H9 (cell line): ENCODE measurements at regions not wholly inside any gene's neighbourhood (a gene's known extent, or its start where the extent isn't known, plus 50 kb on each side); places are given as distances from the start of the nearest gene placed in this dataset.

Experiments used
- DNase-seq: peaks from one replicate; pipeline ENCODE4 v3.0.0-alpha.2; 2017
- H2AFZ ChIP-seq: one replicate; pipeline ENCODE4 v1.6.1; 2013; ENCODE audit warnings: mild to moderate bottlenecking, low read length, control low read depth, moderate library complexity
- H2AK5ac ChIP-seq: 2 replicates; pipeline ENCODE4 v1.6.1; 2013; ENCODE audit warnings: low read length, control low read depth, mixed read lengths; ENCODE audit not compliant: insufficient read length
- H2BK120ac ChIP-seq: one replicate; pipeline ENCODE4 v1.6.1; 2013; ENCODE audit warnings: low read depth, mild to moderate bottlenecking, low read length, control low read depth, inconsistent platforms; ENCODE audit not compliant: poor library complexity, severe bottlenecking
- H2BK12ac ChIP-seq: 2 replicates; pipeline ENCODE4 v1.6.1; 2013; ENCODE audit warnings: low read length, control low read depth, mixed read lengths, low read depth; ENCODE audit not compliant: insufficient read length
- H2BK15ac ChIP-seq: 2 replicates; pipeline ENCODE4 v1.6.1; 2013; ENCODE audit warnings: low read depth, low read length, control low read depth
- H2BK20ac ChIP-seq: one replicate; pipeline ENCODE4 v1.6.1; 2013; ENCODE audit warnings: low read depth, mild to moderate bottlenecking, low read length, control low read depth, inconsistent platforms; ENCODE audit not compliant: poor library complexity, severe bottlenecking
- H2BK5ac ChIP-seq: 2 replicates; pipeline ENCODE4 v1.6.1; 2013; ENCODE audit warnings: low read length, control low read depth, mixed read lengths; ENCODE audit not compliant: insufficient read length
- H3K14ac ChIP-seq: 2 replicates; pipeline ENCODE4 v1.6.1; 2013; ENCODE audit warnings: low read length, control low read depth; ENCODE audit not compliant: insufficient read depth
- H3K18ac ChIP-seq: 2 replicates; pipeline ENCODE4 v1.6.1; 2013; ENCODE audit warnings: low read depth, mild to moderate bottlenecking, mixed read lengths, low read length, control low read depth; ENCODE audit not compliant: insufficient read length
- H3K23ac ChIP-seq: 2 replicates; pipeline ENCODE4 v1.6.1; 2013; ENCODE audit warnings: low read length, control low read depth, mixed read lengths, low read depth; ENCODE audit not compliant: insufficient read length
- H3K23me2 ChIP-seq: 2 replicates; pipeline ENCODE4 v1.6.1; 2013; ENCODE audit warnings: low read depth, mild to moderate bottlenecking, mixed read lengths, low read length, control low read depth; ENCODE audit not compliant: insufficient read length, poor library complexity, severe bottlenecking
- H3K27ac ChIP-seq: 2 replicates; pipeline ENCODE4 v1.5.1; 2013; ENCODE audit warnings: low read length, control low read depth, mixed read lengths, low read depth; ENCODE audit not compliant: insufficient read length
- H3K27me3 ChIP-seq: 2 replicates; pipeline ENCODE4 v1.6.1; 2013; ENCODE audit warnings: low read length, control low read depth, inconsistent platforms; ENCODE audit not compliant: insufficient read depth
- H3K4ac ChIP-seq: 2 replicates; pipeline ENCODE4 v1.6.1; 2013; ENCODE audit warnings: low read depth, mild to moderate bottlenecking, control low read depth, inconsistent platforms, low read length, moderate library complexity
- H3K4me1 ChIP-seq: 2 replicates; pipeline ENCODE4 v1.6.1; 2013; ENCODE audit warnings: low read length, control low read depth, inconsistent platforms; ENCODE audit not compliant: insufficient read depth
- H3K4me2 ChIP-seq: 2 replicates; pipeline ENCODE4 v1.6.1; 2013; ENCODE audit warnings: low read length, control low read depth, mixed read lengths; ENCODE audit not compliant: insufficient read length, insufficient read depth
- H3K56ac ChIP-seq: 2 replicates; pipeline ENCODE4 v1.6.1; 2013; ENCODE audit warnings: low read depth, mild to moderate bottlenecking, mixed read lengths, low read length, control low read depth; ENCODE audit not compliant: insufficient read length
- H3K79me1 ChIP-seq: 2 replicates; pipeline ENCODE4 v1.6.1; 2013; ENCODE audit warnings: low read depth, mild to moderate bottlenecking, moderate library complexity, low read length, control low read depth, inconsistent platforms; ENCODE audit not compliant: insufficient read depth, poor library complexity, severe bottlenecking
- H3K79me2 ChIP-seq: 2 replicates; pipeline ENCODE4 v1.6.1; 2013; ENCODE audit warnings: low read length, control low read depth, inconsistent platforms; ENCODE audit not compliant: insufficient read depth
- H3K9ac ChIP-seq: 2 replicates; pipeline ENCODE4 v1.6.1; 2013; ENCODE audit warnings: low read length, control low read depth, mixed read lengths; ENCODE audit not compliant: insufficient read length; ENCODE audit errors: extremely low read depth
- H3K9me3 ChIP-seq: one replicate; pipeline ENCODE4 v1.6.1; 2013; ENCODE audit warnings: low read depth, low read length, inconsistent platforms; ENCODE audit not compliant: control insufficient read depth
- H3T11ph ChIP-seq: one replicate; pipeline ENCODE4 v1.6.1; 2013; ENCODE audit warnings: mild to moderate bottlenecking, low read length, control low read depth, inconsistent platforms
- H4K20me1 ChIP-seq: one replicate; pipeline ENCODE4 v1.6.1; 2013; ENCODE audit not compliant: control insufficient read depth, insufficient read length, insufficient read depth
- H4K5ac ChIP-seq: 2 replicates; pipeline ENCODE4 v1.6.1; 2013; ENCODE audit warnings: low read depth, mild to moderate bottlenecking, mixed read lengths, low read length, control low read depth; ENCODE audit not compliant: insufficient read length
- H4K8ac ChIP-seq: replicated peaks from 2 replicates; pipeline ENCODE4 v1.6.1; 2013; ENCODE audit warnings: low read length, control low read depth, mixed read lengths, low read depth; ENCODE audit not compliant: insufficient read length
- H4K91ac ChIP-seq: 2 replicates; pipeline ENCODE4 v1.6.1; 2013; ENCODE audit warnings: low read depth, mild to moderate bottlenecking, moderate library complexity, mixed read lengths, low read length, control low read depth; ENCODE audit not compliant: insufficient read length
- H3K27ac Mint-ChIP-seq, 3 experiments: 2 replicates in 2 of 3; 3 replicates in 1 of 3; pipeline ENCODE4 v1.8.0; 2020 to 2021; ENCODE audit warnings: mixed read lengths in 3 of 3, mild to moderate bottlenecking in 1 of 3, moderate library complexity in 1 of 3
- H3K27me3 Mint-ChIP-seq: 2 replicates; pipeline ENCODE4 v1.8.0; 2021; ENCODE audit warnings: low read depth, mild to moderate bottlenecking, moderate library complexity, mixed read lengths
- H3K36me3 Mint-ChIP-seq, 3 experiments: 2 replicates in 2 of 3; 3 replicates in 1 of 3; pipeline ENCODE4 v1.8.0; 2020 to 2021; ENCODE audit warnings: low read depth in 3 of 3, mixed read lengths in 3 of 3; ENCODE audit not compliant: insufficient read depth in 1 of 3
- H3K4me1 Mint-ChIP-seq, 2 experiments: 2 replicates each; pipeline ENCODE4 v1.8.0; 2020; ENCODE audit warnings: mixed read lengths in 2 of 2
- H3K4me3 Mint-ChIP-seq, 2 experiments: 2 replicates in 1 of 2; 3 replicates in 1 of 2; pipeline ENCODE4 v1.8.0; 2020 to 2021; ENCODE audit warnings: mild to moderate bottlenecking in 2 of 2, mixed read lengths in 2 of 2, moderate library complexity in 1 of 2
- H3K9me3 Mint-ChIP-seq, 2 experiments: 2 replicates in 1 of 2; 3 replicates in 1 of 2; pipeline ENCODE4 v1.8.0; 2020; ENCODE audit warnings: mild to moderate bottlenecking in 2 of 2, mixed read lengths in 2 of 2, moderate library complexity in 1 of 2
- CTCF ChIP-seq: fragments of 200-600 bp; sonication (generic); conservative IDR thresholded peaks from 3 replicates; pipeline ENCODE4 v1.8.0; 2021; ENCODE audit warnings: antibody characterized with exemption, mild to moderate bottlenecking
- WGBS: extraction: QIAGEN DNeasy Blood & Tissue Kit; methylation state at CpG from one replicate; pipeline ENCODE4 v1.1.7; 2013; ENCODE audit warnings: missing lambda C conversion rate, low lambda C conversion rate, mixed read lengths; ENCODE audit not compliant: insufficient read length; ENCODE audit errors: extremely low coverage; 5-methylcytosine and 5-hydroxymethylcytosine counted together

GRCh38 chr10:94279835-94280709 lies 82.7 kb downstream of the NOC3L start:
- Histone ChIP-seq H3K14ac (no peak overlapping the region), H3T11ph (no peak overlapping the region), H3K18ac (no peak overlapping the region), H3K23ac (no peak overlapping the region), H2BK15ac (no peak overlapping the region), H3K9me3 (no peaks in the 10 kb centered on the region), H3K4ac (no peak overlapping the region), H3K56ac (no peak overlapping the region), H3K23me2 (no peaks in the 10 kb centered on the region), H4K20me1 (no peaks in the 10 kb centered on the region), H2BK120ac (no peak overlapping the region), H3K79me1 (no peaks in the 10 kb centered on the region), H4K8ac (no peak overlapping the region), H2AK5ac (no peak overlapping the region), H3K27ac (no peak overlapping the region), H3K9ac (no peak overlapping the region), H4K91ac (no peak overlapping the region), H3K79me2 (no peaks in the 10 kb centered on the region), H3K4me1 (no peaks in the 10 kb centered on the region), H4K5ac (no peak overlapping the region), H2BK5ac (no peak overlapping the region), H2BK20ac (no peak overlapping the region), H2BK12ac (no peak overlapping the region), H3K4me2 (no peak overlapping the region), H2AFZ (peak overlapping the region; percentile 82), H3K27me3 (no peaks in the 10 kb centered on the region)
- no CpG with 5 or more reads among the region's 14 CpGs for WGBS
- Mint-ChIP-seq H3K9me3 (no peaks in the 10 kb centered on the region), H3K27ac (no peak overlapping the region), H3K27me3 (no peaks in the 10 kb centered on the region; the same call in 1 of the 2 replicates), H3K4me1 (peaks cover 6% of the 10 kb centered on the region in 2 experiments; a peak in 3 of 4 replicates), H3K4me3 (no peak overlapping the region), H3K36me3 (no peaks in the 10 kb centered on the region)
- peak; percentile 97 for TF ChIP-seq CTCF
- peak; percentile 82 for DNase-seq
